Pancreas (tissue), 10 donors: ENCODE measurements at regions not wholly inside any gene's neighbourhood (a gene's known extent, or its start where the extent isn't known, plus 50 kb on each side); places are given as distances from the start of the nearest gene placed in this dataset.
A peak's percentile ranks its signal among the peaks of the same experiment; 100 is the strongest.

Source experiments
- ATAC-seq, 4 donors: fragments of 200-7000 bp; cut with Tn5 transposase; one replicate each; pipeline versions ENCODE4 v1.8.0 to v1.9.1; 2020; ENCODE audit warnings: mild to moderate bottlenecking in 4 of 4, moderate library complexity in 4 of 4
- DNase-seq, 6 donors: peaks; one replicate each; pipeline ENCODE4 v3.0.0-alpha.2; 2020
- FAIRE-seq: peaks from 2 replicates; lab custom pipeline; 2012; peaks lifted over from hg19 to GRCh38; lab: Jason Lieb, UNC
- H3K27ac ChIP-seq, 4 donors: fragments of 200-600 bp; sonication (generic); 1 replicate in 3 of 4; 2 replicates in 1 of 4; pipeline versions ENCODE4 v1.5.0 to v1.8.0; 2020
- H3K27me3 ChIP-seq, 4 donors: fragments of 200-600 bp; one replicate each; pipeline ENCODE4 v1.8.0; 2021
- H3K36me3 ChIP-seq, 3 donors: fragments of 200-600 bp; sonication (generic) in 1 of 3; one replicate each; pipeline versions ENCODE4 v1.5.0 to v1.8.0; 2020 to 2021
- H3K4me1 ChIP-seq, 3 donors: fragments of 200-600 bp; one replicate each; pipeline ENCODE4 v1.8.0; 2021
- H3K4me3 ChIP-seq, 4 donors: fragments of 200-600 bp; sonication (generic) in 2 of 4; one replicate each; pipeline versions ENCODE4 v1.5.0 to v1.8.0; 2020 to 2021
- H3K9me3 ChIP-seq, 4 donors: fragments of 200-600 bp; one replicate each; pipeline ENCODE4 v1.8.0; 2021
- WGBS, 2 donors: extraction: QIAGEN DNeasy Blood & Tissue Kit; methylation state at CpG; one replicate each; pipeline ENCODE4 v1.1.7; 2013; 5-methylcytosine and 5-hydroxymethylcytosine counted together
- intact Hi-C, 3 donors: fragments of 100-400 bp; cut with DNase I; formaldehyde crosslinking; loops; one replicate each; pipeline versions ENCODE4 v1.11.1 to v1.14.2; 2022
- TF ChIP-seq, protein P1 (sequence below), 4 donors: fragments of 200-600 bp; sonication (generic) in 3 of 4; IDR thresholded peaks; one replicate each; pipeline versions ENCODE4 v1.5.0 to v1.8.0; 2021; ENCODE audit warnings: antibody characterized with exemption in 4 of 4
- donor health status: healthy with polysubstance abuse.
- donor health status: DM: no; HTN: no; CAD: no; lungs with moderate emphysema.
- donor health status: DM: no; HTN: no; CAD: no.
- donor health status: control.
- donor health status: control.
- donor health status: Bipolar disorder and iron deficiency.
- donor health status: DM: yes; HTN: yes; CAD: no.
- donor health status: DM: no; HTN: no; CAD: no.
- donor health status: DM: no; HTN: no; CAD: no.
- donor health status: DM: yes; HTN: yes; CAD: no.

DNA sequence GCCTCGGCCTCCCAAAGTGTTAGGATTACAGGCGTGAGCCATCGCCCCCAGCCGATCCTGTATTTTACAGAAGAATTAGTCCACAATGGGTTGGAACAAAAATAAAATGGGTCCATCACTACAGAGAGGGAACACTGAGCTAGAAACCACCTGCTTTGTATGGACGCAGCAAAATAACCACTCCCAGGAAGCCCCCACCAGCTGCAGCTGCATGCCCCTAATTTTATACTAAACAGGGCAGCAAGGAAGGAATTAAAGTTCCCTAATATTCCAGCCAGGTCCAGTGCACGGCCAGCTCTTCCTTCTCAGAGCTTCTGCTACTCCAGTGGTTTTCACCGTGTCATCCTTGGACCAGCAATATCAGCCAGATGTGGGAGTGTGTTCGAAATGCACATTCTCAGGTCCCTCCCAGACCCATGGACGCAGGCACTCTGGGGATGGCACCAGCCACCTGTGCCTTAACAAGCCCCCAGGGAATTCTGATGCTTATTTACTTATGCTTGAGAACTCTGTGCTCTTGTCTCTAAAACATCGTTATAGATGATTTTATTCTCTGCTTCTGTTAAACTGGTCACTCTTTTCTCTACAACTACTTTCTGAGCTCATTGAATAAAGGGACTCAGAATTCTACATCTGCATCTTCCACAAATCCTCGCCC lies 189.5 kb upstream of the SLC24A3 start:
- DNase-seq, result no peak
- Histone ChIP-seq H3K27ac (no peak overlapping the region), H3K9me3 (no peaks in the 10 kb centered on the region), H3K4me3 (no peak overlapping the region), H3K27me3 (no peaks in the 10 kb centered on the region), H3K36me3 (no peaks in the 10 kb centered on the region), H3K4me1 (no peaks in the 10 kb centered on the region)
- intact Hi-C loops, result no loop called here
- WGBS, 2 donors, result 67 to 69% methylated on average over 11 of the region's 11 CpGs
- TF ChIP-seq, protein P1, sequence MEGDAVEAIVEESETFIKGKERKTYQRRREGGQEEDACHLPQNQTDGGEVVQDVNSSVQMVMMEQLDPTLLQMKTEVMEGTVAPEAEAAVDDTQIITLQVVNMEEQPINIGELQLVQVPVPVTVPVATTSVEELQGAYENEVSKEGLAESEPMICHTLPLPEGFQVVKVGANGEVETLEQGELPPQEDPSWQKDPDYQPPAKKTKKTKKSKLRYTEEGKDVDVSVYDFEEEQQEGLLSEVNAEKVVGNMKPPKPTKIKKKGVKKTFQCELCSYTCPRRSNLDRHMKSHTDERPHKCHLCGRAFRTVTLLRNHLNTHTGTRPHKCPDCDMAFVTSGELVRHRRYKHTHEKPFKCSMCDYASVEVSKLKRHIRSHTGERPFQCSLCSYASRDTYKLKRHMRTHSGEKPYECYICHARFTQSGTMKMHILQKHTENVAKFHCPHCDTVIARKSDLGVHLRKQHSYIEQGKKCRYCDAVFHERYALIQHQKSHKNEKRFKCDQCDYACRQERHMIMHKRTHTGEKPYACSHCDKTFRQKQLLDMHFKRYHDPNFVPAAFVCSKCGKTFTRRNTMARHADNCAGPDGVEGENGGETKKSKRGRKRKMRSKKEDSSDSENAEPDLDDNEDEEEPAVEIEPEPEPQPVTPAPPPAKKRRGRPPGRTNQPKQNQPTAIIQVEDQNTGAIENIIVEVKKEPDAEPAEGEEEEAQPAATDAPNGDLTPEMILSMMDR (IDR thresholded peaks at IDR 0.05), result no peak
- no peak for ATAC-seq
- FAIRE-seq, result no peak

DNA sequence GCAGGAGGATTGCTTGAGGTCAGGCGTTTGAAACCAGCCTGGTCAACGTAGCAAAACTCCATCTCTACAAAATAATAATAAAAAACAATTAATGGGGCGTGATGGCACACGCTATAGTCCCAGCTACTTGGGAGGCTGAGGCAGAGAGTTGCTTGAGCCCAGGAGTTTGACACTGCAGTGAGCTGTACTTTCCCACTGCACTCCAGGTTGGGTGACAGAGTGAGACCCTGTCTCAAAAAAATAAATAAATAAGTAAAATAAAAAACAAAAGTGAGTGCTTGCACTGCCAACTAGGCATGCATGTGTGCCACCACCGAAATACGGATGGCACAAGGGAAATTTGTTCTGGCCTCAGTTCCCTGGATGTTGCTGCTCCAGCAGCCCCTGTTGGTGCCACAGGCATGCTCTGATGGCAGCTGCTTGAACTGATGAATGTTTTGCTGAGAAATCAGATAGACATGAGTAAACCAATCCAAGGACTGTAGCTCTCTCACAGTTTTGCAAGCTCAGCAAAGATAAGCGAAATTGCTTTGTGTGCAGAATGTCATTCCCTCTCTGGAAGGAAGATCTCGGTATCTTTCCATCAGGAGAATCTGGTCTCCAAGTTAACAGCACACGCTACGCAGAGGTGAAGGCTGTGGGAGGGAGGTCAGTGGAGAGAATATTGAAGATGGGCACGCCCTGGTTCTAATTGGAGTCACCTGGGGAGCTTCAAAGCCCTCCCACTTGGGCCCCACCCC lies 188.0 kb upstream of the SLC24A3 start:
- no peak for DNase-seq
- H3K4me1 ChIP-seq, result no peaks in the 10 kb centered on the region
- intact Hi-C loops, result no loop called here
- TF ChIP-seq, protein P1 (IDR thresholded peaks at IDR 0.05), result no peak
- no peaks in the 10 kb centered on the region for H3K9me3 ChIP-seq
- H3K27ac ChIP-seq, result no peak overlapping the region
- ATAC-seq, result peak in 1 of 4 donors; percentile 34
- no peak overlapping the region for H3K4me3 ChIP-seq
- 44 to 55% methylated on average over 11 of the region's 11 CpGs for WGBS, 2 donors
- no peaks in the 10 kb centered on the region for H3K36me3 ChIP-seq
- no peaks in the 10 kb centered on the region for H3K27me3 ChIP-seq
- no peak for FAIRE-seq

DNA sequence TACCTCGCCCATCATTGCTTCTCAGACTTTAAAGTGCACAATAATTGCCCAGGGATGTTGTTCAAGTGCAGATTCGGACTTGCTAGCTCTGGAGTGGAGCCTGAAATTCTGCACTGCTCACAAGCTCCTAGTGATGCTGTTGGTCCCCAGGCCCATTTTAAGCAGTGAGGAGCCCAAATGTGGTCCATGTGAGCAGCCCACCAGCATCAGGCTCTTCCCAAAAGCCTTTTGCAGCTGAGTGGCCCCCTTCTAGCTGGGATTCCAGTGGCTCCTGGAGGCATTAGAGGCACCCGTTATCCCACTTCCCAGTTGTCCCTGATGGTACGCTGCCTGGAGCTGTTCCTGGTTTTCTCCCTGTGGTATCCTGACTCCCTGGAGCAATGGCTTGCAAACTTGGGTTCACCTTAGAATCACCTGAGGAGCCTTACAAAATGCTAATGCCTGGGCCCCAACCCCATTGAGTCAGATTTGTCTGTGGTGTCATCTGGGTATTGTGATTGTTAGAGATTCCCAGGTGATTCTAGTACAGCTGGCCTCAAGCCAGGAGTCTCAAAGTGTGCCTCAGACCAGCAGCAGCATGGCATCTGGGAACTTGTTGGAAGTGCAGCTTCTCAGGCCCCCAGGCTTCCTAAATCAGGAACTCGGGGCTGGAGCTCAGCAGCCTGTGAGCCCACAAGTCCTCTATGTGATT lies 186.9 kb upstream of the SLC24A3 start:
- TF ChIP-seq, protein P1 (IDR thresholded peaks at IDR 0.05), result no peak
- no peak for DNase-seq

DNA sequence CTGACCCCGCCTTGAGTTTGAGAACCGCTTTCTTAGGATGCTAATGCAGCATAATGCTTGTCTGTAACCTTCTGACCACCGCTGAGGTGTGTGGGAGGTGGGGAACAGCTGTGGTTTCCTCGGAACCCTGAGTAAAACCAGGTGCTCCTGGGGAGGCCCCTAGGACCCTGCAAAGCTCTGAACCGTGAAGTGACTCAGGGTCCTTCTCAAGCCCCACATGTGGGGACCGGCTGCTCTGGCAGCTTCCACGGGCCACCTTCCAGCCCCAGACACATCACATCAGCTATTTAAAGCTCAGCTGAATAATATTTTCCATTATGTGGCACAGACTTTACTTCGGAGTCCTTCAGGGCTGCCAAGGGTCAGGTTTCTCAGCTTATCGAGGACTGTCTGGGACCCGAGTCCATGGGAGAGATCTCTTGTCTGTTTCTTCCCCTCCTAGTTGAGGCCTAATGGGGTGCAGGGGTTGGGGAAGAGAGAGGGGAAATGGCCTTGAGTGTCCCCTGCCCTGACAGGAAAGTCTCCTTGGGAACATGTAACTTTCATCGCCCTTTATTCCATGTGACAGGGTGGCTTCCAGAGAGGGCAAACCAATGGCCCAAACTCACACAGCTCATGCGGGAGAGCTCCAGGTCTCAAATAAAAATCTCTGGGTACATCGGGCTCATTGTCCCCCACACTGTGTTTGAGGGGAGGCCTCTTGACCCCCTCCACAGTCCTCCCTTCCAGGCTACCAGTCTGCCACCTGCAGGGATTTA lies 186.1 kb upstream of the SLC24A3 start:
- FAIRE-seq, result no peak
- H3K4me3 ChIP-seq, result no peak overlapping the region
- TF ChIP-seq, protein P1 (IDR thresholded peaks at IDR 0.05), result no peak
- no peaks in the 10 kb centered on the region for H3K36me3 ChIP-seq
- no peak for DNase-seq
- H3K9me3 ChIP-seq, result no peaks in the 10 kb centered on the region
- no peaks in the 10 kb centered on the region for H3K27me3 ChIP-seq
- ATAC-seq, result peak in 2 of 4 donors; percentile 37 to 42
- intact Hi-C loops, result no loop called here
- H3K4me1 ChIP-seq, result no peaks in the 10 kb centered on the region
- WGBS, 2 donors, result 57 to 65% methylated on average over 13 of the region's 13 CpGs
- H3K27ac ChIP-seq, result no peak overlapping the region

More for the DNA sequence above, 186.9 kb upstream of the SLC24A3 start:
- ATAC-seq (no peak), FAIRE-seq (no peak)
- H3K4me3 ChIP-seq, result no peak overlapping the region
- H3K9me3 ChIP-seq, result no peaks in the 10 kb centered on the region
- 61 to 84% methylated on average over 5 of the region's 5 CpGs for WGBS, 2 donors
- no peaks in the 10 kb centered on the region for H3K36me3 ChIP-seq
- intact Hi-C loops, result no loop called here
- no peaks in the 10 kb centered on the region for H3K4me1 ChIP-seq
- no peak overlapping the region for H3K27ac ChIP-seq
- no peaks in the 10 kb centered on the region for H3K27me3 ChIP-seq
